GM21786 (cell line): ENCODE measurements at regions not wholly inside any gene's neighbourhood (a gene's known extent, or its start where the extent isn't known, plus 50 kb on each side); places are given as distances from the start of the nearest gene placed in this dataset.
"Not testable (repeated sequence)": the region's sequence is repeated elsewhere in the genome, so short reads cannot be mapped to it uniquely, and the experiment has no call there.

Experiments used
- ATAC-seq: cut with Tn5 transposase; IDR thresholded peaks from one replicate; pipeline ENCODE4 v1.9.1; 2021; ENCODE audit not compliant: unreplicated experiment

DNA sequence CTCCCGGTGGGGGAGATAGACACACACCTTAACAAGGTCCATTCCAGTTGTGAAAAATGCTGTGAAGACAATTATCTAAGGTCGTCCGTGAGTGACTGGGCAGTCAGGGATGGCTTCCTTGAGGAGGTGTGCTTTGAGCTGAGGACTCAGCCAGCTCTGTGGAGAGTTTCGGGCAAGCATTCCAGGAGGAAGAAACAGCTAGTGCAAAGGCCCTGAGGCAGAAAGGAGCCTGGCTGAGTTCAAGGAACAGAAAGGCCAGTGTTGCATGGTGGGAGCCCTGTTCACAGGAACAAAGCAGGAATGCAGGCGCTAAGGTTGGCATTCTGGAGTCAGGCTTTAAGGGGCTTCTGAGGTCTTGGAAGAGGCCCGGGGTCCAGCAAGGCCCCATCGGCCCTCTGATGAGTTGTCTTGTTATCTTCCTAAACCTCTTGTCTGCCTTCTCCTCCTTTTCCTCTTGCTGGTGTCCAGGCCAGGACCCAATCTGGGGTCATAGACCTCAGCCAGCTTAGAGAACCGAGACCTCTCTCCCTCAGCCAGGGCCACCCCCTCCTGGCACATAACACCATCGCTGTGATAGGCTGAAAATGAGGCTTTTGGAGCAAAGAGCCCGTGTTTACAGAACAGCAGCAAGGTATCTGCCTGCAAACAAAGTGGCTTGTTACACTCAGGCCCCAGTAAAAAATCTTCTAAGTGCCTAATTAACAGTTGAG, 270.2 kb upstream of the MVB12B start:
- ATAC-seq = no peak

DNA sequence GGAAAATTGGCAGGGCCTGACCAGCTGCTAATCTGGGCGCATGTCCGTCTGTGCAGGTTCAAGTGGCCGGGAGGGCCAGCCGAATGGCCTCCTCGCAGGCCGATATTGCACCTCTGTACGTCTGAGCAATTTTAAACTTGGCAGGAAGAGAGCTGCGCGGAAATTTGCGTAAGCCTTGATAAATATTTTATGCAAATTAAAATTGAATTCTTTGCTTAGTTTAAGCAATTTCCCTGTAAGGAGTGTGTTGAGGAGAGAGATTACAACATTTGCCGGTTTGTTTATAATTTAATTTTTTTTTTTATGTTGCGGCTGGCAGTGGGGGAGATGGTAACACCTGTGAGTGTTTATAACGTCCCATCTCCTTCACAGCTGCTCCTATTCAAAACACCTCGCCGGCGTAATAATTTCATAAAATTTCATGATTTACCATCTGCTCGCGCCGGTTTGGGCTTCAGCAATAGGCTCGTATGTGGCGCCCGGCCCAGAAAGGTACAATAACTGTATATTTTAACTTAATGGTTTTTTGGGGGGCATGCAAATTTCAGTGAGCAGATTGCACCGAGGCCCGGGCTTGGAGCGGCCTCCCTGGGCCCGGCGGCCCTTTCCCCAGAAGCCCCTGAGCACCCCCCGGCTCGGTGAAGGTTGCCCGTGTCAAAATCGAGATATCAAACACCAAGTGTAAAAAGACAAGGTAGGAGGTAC, 269.4 kb upstream of the MVB12B start:
- no peak for ATAC-seq

DNA sequence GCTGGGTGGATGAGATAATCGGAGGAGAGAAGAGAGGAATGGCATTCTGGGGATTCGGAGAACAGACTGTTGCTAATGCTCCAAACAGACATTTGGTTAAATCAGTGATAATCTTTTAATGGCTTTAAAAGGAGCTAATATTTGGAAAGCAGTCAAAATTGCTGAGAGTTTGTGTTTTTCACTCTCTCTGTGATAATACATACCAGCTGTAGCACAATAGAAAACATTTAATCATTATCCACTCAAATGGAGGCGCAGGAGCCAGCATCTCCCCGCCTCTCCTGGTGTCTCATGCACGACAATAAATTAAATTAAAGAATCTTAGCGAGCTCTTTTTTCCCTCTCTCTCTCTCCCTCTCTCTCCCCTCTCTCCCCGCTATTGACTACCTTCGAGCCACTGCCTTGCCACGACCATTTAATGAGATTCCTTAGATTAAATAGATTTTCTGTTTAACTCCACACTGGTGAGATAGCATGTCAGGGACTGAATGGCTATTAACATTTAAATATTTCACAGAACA, 268.6 kb upstream of the MVB12B start:
- no peak for ATAC-seq

DNA sequence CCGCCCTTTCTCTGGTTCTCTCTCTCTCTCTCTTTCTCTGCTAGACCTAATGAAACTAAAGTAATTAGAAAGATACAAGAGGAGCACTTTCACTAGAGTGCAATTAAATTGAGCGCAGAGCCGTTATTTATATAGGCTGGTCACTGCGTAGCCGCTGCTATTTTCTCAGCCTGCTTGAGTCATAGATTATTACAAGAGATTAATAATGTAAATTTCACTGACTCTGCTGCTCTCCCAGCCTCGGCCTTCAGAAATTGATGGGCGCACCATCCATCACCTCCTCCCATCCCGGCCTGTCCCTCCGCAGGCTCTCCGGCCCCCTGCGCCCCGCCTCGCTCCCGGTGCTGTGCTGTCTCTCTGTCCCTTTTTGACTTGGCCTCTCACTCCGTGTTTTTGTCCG, 268.0 kb upstream of the MVB12B start:
- no peak for ATAC-seq

DNA sequence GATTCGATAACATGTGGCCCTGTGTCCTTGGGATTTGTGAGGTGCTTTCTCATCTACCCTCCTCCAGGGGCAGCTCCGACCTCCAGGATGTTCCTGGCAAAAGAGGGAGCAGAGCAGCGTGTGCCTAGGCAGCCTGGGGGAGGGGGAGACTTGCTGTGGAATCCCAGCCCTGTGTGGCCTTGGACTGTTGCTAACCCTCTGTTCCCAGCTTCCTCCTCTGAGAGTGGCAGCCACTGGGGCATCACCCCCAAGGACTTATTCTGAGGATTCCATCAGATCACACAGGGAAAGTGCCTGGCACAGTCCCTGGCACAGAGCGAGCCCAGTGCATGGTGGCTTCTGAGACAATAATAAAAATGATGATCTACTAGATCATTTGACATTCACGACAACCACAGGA, 265.1 kb upstream of the MVB12B start:
- no peak for ATAC-seq

DNA sequence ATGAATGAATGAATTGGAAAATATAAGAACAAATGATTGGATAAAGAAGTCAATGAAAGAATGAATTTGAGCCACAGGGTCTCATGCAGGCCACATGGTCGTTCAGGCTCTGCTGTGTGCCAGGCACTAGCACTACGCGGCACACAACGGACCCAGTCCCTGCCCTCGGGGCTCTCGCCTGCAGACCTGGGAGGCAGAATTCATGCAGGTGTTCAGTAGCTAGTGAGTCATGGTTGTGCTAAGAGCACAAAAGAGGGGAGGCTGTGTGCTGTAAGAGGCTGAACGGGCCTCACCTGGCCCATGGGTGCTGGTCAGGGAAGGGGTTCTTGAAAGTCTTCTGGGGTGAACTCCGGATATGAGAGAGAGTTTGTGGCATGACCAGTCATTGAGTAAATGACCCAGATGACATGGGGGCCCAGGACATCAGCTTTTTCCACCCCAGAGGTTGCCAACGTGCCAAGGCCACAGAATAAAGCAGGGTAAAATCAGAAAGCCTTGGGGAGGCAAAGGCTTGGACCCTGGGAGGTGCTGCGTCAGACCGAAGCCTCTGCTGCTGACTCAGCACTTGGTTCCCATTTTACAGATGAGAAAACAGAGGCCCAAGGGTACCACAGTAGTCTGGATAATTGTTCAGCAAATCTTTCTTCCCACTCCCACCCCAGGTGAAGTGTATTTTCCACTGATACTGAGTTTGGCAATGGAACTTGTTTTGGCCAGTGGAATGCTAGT, 264.3 kb upstream of the MVB12B start:
- no peak for ATAC-seq

DNA sequence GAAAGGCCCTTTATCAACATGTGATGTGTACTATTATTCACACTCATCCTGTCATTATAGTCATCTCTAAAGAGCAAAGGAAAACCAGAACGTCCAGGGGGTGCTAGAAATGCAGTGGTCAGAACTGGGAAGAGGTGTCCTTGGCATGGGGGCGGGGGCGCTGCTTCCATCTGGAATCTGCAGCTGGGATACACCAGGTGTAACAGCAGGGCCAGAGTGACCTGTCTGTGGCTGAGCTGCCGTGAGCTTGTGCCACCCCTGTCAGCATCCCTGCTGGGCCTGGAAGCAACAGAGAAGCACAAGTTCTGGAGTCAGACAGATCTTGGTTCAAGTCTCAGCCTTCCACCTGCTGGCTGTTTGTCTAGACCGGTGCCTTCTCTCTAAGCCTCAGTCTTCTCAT, 263.3 kb upstream of the MVB12B start:
- no peak for ATAC-seq

DNA sequence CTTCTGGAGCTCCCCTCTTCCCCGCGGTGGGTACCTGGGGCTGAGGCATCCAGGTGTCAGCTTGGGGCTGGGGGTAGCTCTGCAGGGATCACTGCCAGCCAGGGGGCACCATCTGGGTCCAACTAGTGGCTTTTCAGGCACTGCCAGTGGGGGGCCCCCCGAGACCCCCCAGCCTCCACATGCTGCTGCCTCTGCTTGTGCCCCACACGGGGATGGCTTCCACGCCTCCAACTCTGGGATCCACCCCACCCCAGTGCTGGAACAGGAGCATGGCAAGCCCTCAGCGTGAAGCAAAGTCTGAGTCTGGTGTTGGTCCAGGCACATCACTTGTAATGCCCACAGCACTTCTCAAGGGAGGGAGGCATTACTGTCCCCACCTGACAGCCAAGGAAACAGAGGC, 260.5 kb upstream of the MVB12B start:
- ATAC-seq = no peak

DNA sequence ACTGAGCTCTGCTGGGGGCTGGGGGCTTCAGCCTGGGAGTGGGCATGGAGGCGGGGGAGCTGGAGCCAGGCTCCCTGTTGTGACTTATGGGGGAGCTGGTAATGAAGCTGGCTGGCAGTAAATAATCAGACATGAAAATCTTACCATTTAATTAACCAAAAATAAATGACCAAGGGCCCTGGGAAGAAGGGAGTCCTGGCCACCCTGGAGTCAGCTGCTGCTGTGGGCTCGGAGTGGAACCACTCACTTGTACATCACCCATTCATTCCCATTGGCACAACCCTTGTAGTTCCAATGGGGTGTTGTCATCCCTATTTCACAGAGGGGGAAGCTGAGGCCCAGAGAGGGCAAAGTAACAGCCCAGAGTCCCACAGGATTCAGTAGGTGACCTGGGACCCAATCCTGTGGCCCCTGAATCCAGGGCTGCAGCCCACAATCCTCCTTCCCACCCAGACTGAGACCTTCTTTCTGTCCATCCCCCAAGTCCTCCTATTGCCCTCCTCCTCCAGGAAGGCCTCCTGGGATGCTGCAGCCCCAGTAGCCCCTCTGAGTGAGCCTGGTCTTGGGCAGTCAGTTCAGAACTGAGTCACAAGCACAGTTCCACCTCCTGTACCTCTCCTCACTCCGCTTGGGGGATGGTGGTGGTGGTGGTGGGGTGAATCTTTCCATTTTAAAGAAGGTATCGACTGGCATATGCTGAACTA, 259.4 kb upstream of the MVB12B start:
- ATAC-seq = no peak

DNA sequence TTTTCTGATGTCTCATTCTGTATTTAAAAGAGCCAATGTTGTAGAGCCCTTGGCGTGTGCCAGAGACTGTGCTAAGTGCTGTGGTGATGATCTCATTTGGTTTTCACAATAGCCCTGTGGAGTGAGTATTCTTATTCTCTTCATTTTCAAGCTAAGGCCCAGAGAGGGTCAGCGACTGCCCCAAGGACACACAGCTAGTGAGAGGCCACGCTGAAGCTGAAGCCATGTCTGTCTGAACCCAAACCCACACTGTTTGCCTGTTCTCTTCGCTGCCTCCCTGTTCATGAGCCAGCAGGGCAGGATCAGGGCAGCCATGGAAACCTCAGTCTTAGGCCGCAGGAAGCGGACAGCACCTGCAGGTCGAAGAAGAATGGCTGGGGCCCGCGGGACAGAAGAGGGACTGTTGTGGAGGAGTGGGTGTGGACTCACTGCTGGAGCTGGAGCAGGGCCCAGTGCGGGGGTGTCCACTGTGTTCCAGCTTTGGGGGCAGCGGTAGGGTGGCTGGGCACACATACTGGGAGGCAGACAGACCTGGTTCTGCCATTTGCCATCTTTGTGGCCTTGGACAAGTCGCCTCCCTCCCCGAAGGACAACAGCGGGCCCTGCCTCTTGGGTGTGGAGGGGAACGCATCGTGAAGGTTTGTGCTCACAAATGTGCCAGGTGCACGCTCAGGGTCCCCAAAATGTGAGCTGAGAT, 257.9 kb upstream of the MVB12B start:
- ATAC-seq = no peak

DNA sequence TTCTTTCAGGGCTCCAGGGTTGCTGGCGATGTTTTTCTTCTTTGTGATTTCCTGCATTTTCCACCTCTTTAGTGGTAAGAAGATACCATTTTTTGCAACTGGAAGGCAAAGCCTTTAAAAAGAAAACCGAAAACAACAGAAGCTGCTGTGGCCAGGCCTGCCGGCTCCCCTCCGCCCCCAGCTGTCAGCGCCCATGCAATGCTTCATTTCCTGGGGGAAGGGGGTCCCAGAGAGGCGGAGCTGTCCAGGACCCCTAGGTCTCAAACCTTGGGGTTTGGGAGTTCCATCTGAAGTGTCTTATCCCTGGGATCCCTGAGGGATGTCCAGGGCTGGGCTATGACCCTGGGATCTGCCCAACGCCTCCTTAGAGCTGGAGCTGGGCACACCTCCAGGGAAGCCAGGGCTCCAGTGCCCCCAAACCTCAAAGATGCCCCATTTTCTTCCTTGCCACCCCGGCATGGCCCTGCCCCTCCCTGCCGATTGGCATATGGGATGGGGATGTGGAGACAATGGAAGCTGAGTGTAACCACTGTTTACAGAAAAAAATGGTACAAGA, 257.2 kb upstream of the MVB12B start:
- no peak for ATAC-seq

DNA sequence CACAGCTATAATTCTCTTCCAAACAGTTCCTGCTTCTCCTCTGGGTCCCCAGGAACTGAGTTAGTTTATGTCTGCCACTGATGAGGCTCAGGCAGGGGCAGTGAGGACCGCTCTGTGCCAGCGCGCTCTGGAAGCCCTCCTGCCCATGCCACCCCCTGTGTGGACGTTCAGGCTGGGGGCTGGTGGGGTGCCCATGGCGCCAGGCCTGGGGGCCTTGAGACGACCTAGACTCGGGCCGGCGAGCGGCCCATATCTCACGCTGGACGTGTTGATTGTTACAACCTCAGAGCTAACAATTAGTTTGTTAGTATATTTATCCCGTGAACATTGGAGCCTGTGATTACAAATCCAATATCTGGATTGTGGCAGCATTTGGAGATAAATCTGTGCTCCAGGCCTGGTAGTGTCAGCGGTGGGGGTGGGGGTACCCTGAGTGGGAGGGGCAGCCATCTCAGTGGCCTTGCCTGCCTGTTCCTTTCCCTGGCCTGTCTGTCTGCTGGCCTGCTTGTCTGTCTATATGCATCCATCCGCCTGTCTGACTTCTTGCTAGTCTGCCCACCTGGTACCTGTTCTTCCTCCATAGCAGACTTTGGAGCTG, 256.5 kb upstream of the MVB12B start:
- no peak for ATAC-seq

DNA sequence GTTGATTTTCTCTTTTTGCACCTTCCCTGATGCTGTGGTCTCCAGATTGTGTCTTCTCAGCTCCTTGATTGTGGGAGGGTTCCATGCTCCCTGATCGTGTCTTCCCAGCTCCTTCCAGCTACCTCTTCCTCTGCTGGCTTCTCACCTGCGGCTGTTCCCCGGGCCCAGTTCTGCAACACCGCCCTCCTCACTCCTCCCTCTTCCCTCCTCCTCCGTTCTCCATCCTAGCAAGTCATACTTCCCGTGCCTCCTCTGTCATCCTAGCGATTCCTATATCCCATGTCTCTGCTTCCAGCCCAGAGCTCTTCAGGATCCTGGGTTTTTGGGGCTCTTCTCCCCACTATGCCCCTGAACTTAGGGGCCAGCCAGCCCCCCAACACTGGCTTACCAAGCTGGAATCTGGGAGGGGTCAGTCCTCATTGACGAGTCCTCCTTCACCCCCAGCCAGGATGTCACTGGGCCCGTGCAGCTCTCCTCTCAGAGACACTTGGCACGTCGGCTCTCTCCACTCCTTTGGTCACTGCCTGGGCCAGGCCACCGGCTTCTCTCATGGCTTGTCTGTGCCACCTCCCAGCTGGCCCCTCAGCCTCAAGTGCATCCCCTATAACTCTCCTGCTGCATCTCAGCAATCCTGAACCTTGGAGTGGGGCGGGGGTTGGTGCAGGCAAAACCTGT, 255.4 kb upstream of the MVB12B start:
- no peak for ATAC-seq

DNA sequence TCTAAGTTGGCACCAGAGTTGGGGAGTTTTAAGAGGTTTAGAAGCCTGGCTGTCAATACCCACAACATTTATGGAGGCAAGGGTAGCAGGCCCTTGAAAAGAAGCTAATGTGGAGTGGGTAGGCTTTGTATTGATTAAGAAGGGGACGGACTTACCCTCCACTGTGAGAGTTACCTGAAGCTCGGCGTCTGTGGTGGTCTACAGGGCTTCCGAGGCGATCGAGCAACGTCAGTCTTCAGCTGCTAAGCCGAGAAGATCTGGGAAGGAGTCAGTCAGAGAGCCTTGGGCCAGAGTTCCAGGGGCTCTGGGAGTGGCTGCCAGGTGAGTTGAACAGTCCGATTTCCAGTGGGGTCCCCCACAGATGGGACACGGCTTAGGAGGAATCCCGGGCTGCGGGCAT, 249.0 kb upstream of the MVB12B start:
- ATAC-seq = not testable (repeated sequence)

DNA sequence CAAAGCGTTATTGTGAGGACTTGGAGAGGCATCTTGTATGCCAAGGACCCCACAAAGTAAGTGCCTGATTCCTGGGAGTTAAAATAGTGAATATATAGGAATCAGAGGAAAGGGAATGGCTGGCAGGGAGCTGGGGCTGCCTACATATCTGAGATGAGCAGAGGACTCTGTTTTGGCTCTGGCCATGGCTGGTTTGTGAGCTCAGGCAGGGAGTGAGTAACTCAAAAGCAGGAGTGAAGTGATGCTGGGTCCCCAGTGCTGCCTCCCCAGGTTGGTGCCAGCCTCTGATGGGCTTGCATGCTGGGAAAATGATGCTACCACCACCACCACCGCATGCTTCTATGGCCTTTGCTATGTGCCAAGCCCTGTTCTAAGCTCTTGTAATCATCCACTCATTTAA, 246.0 kb upstream of the MVB12B start:
- ATAC-seq = no peak

DNA sequence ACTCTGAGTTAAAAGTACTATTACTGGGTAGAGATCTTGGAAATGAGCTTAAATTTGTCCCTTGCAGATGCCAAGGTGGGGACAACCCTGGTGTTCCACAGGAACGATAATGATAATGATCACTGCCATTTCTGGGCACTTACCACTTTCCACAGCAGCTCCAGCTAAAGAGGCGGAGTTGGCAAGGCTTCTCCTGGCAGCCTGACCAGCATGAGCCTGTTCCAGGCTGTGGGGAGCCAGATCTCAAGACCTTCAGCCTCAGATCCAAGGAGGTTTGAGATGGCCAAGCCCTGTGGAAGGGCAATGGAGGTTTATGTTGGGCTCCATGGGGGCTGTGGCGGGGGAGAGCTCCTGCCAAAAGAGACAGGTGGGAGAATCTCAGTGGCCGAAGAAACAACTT, 244.9 kb upstream of the MVB12B start:
- ATAC-seq = no peak

DNA sequence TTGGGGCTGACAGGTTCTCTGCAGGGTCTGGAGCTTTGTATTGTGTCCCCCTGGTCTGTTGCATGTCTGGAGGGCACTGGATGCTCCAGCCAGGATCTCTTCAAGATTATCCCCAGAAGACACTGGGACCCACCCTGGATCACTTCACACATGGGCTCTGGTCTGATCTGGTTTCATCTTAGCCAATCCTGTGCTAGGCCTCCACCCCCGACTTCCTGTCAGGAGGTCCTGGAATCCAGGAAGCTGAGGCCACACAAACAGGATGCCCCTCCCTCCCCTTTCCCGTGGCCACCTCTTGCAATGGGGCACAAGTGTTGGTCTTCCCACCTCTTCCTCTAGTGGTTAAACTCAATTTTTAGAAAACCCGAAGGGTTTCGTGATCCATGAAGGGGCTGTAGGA, 242.6 kb upstream of the MVB12B start:
- no peak for ATAC-seq

DNA sequence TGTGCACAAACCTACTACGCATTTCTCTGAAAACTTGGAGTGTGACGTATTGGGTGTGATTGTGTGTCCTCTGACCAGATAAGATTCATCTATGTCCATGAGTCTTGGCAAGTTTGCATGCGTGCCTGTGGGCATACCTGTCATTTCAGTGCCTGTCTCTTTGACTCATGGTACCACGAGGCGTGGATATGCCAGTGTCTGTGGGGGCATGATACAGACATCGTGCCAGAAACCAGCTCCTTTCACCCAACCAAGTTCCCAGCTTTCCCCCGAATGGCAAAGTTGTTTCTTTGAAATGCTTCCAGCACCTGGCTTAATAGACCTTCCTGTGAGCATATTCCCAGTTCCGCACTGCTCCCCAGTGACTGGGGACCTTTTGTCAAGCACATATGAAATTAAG, 241.9 kb upstream of the MVB12B start:
- ATAC-seq = no peak

DNA sequence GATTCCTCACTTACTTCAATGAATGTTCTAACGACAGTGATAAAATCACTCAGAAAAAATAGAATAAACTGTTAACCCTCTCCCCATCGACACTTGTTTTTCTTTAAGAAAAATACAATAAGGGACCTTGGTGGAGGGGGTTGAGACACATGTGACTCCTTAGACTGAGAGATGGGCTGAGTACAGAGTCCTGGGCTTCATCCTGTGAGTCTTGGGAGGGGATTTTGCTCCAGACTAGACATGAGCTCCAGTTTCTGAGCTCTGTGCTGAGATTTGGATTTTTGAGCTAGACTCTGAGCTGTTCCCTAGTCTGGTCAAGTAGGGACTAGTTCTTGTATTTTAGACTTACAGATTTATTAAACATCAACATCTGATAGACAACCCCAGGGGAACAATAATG, 241.5 kb upstream of the MVB12B start:
- no peak for ATAC-seq

DNA sequence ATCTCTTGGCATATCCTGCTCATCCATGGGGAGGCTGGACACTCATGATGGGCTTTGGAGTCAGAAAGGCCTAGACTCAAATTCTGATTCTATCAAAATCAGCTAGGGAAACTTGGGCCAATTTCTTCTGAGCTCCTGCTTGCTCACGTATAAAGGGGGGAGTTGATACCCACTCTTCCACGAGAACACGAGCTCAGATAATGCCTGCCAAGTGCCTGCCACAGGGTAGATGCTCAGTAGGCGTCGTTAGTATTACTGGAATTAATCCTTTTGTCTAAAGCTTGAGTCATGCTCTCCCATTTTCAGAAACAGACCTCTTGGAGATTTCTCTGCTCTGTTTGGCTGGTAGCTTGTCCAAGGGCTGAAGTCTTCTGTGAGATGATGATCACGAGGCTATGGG, 238.3 kb upstream of the MVB12B start:
- ATAC-seq = no peak
